GM10266 (cell line): ENCODE measurements at regions not wholly inside any gene's neighbourhood (a gene's known extent, or its start where the extent isn't known, plus 50 kb on each side); places are given as distances from the start of the nearest gene placed in this dataset.

Source experiments
- DNase-seq: peaks from one replicate; pipeline ENCODE4 v3.0.0; 2012; ENCODE audit errors: extremely low spot score
- TF ChIP-seq, protein P1 (sequence below): IDR thresholded peaks from 2 replicates; pipeline ENCODE4 v1.5.1; 2012; ENCODE audit warnings: mild to moderate bottlenecking, low read depth; ENCODE audit not compliant: control insufficient read depth, insufficient read depth; ENCODE audit errors: missing control alignments

- DNase-seq: no peak
Observed at GRCh38 chr12:124440841-124441381, 126.5 kb downstream of the NCOR2 start.

GRCh38 chr12:124440031-124440626 is 127.3 kb downstream of the NCOR2 start:
- DNase-seq: no peak
- TF ChIP-seq, protein P1, sequence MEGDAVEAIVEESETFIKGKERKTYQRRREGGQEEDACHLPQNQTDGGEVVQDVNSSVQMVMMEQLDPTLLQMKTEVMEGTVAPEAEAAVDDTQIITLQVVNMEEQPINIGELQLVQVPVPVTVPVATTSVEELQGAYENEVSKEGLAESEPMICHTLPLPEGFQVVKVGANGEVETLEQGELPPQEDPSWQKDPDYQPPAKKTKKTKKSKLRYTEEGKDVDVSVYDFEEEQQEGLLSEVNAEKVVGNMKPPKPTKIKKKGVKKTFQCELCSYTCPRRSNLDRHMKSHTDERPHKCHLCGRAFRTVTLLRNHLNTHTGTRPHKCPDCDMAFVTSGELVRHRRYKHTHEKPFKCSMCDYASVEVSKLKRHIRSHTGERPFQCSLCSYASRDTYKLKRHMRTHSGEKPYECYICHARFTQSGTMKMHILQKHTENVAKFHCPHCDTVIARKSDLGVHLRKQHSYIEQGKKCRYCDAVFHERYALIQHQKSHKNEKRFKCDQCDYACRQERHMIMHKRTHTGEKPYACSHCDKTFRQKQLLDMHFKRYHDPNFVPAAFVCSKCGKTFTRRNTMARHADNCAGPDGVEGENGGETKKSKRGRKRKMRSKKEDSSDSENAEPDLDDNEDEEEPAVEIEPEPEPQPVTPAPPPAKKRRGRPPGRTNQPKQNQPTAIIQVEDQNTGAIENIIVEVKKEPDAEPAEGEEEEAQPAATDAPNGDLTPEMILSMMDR: no peak

More at GRCh38 chr12:124440841-124441381, 126.5 kb downstream of the NCOR2 start:
- TF ChIP-seq, protein P1: no peak

DNA sequence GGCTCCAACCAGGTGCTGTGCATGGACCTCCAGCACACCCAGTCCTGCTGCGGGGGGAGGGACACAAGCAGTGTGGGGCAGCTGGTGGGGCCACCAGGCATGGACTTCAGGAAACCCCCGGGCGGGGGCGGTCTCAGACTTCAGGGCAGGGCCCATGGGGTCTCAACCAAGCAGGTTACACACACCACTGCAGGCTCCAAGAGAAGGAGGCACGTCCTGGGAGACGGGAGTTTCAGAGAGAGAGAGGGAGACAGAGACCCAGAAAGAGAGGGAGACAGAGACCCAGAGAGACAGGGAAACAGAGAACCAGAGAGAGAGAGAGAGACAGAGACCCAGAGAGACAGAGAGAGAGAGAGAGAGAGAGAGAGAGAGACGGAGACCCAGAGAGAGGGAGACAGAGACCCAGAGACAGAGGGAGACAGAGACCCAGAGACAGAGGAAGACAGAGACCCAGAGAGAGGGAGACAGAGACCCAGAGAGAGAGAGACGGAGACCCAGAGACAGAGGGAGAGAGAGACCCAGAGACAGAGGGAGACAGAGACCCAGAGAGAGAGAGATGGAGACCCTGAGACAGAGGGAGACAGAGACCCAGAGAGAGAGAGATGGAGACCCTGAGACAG is 128.9 kb downstream of the NCOR2 start:
- TF ChIP-seq, protein P1: no peak
- DNase-seq: no peak

GRCh38 chr12:124437617-124438436 is 129.6 kb downstream of the NCOR2 start:
- TF ChIP-seq, protein P1: no peak
- DNase-seq: no peak

DNA sequence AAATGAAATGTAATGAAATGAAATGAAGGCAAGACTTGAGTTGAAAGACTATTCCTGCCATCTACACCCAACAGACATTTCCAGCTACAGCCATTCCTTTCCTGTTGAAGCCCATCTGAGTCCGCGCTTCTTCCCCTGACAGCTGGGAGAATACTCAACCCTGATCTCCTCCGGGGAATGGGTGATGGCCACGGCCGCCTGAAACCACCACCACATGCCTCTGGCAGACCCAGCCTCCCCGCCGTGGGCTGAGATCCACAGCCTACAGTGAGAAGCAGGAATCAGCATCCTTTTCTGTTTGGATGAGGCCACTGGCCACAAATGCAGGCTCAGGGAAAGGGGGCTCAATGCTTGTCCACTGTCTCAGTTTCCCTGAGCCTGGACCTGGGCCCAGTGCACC is 130.3 kb downstream of the NCOR2 start:
- DNase-seq: no peak

GRCh38 chr12:124436366-124436765 is 131.0 kb downstream of the NCOR2 start:
- TF ChIP-seq, protein P1: no peak
- DNase-seq: no peak

More for the DNA sequence above, 130.3 kb downstream of the NCOR2 start:
- TF ChIP-seq, protein P1: no peak
